Lower lobe of right lung (tissue), 2 donors: ENCODE measurements at regions not wholly inside any gene's neighbourhood (a gene's known extent, or its start where the extent isn't known, plus 50 kb on each side); places are given as distances from the start of the nearest gene placed in this dataset.

Experiments used
- ATAC-seq, 2 donors: fragments of 200-7000 bp; cut with Tn5 transposase; one replicate each; pipeline ENCODE4 v1.9.1; 2020 to 2022; ENCODE audit warnings: mild to moderate bottlenecking in 2 of 2, moderate library complexity in 2 of 2
- DNase-seq: peaks from one replicate; pipeline ENCODE4 v3.0.0-alpha.2; 2020
- H3K27ac ChIP-seq: fragments of 200-600 bp; one replicate; pipeline ENCODE4 v1.8.0; 2022
- H3K27me3 ChIP-seq: fragments of 200-600 bp; one replicate; pipeline ENCODE4 v1.8.0; 2022; ENCODE audit warnings: low read depth
- H3K36me3 ChIP-seq: fragments of 200-600 bp; one replicate; pipeline ENCODE4 v1.8.0; 2022; ENCODE audit warnings: mild to moderate bottlenecking
- H3K4me1 ChIP-seq: fragments of 200-600 bp; one replicate; pipeline ENCODE4 v1.8.0; 2022
- H3K4me3 ChIP-seq: fragments of 200-600 bp; one replicate; pipeline ENCODE4 v1.8.0; 2022; ENCODE audit warnings: mild to moderate bottlenecking
- H3K9me3 ChIP-seq: fragments of 200-600 bp; one replicate; pipeline ENCODE4 v1.8.0; 2022
- intact Hi-C: fragments of 100-400 bp; cut with DNase I; formaldehyde crosslinking; loops from one replicate; pipeline ENCODE4 v1.11.0; 2022
- TF ChIP-seq, protein P1 (sequence below): fragments of 200-600 bp; IDR thresholded peaks from one replicate; pipeline ENCODE4 v1.8.0; 2022; ENCODE audit warnings: antibody characterized with exemption, mild to moderate bottlenecking
- donor health status: DM: no; HTN: yes; CAD: no; lungs with severe emphysema.

DNA sequence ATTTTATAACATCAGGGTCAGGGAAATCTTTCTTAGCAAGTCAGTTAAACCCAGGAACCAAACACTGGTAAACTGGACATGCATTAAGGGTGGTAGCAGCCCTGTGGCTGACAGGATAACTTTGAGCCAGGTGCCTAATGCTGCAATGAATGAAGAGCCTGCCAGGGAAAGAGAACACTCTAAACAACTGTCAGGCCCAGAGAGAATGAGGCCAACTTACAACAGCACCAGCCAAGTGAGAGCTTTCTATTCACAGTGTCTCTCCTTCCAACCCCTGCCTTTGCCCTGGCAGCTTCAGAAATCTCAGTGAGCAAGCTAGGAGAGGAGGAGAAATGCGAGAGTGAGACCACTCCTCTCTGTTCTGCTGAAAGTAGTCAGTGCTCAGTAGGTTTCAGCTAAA, 50.4 kb upstream of the ATP2C1 start:
- DNase-seq, result no peak
- intact Hi-C loops, result no loop called here

More for the DNA sequence above, 50.4 kb upstream of the ATP2C1 start:
- Histone ChIP-seq H3K36me3 (no peaks in the 10 kb centered on the region), H3K4me3 (no peak overlapping the region), H3K27me3 (no peaks in the 10 kb centered on the region), H3K27ac (no peak overlapping the region), H3K9me3 (no peaks in the 10 kb centered on the region), H3K4me1 (peaks cover 16% of the 10 kb centered on the region)
- ATAC-seq, result no peak
- TF ChIP-seq, protein P1, sequence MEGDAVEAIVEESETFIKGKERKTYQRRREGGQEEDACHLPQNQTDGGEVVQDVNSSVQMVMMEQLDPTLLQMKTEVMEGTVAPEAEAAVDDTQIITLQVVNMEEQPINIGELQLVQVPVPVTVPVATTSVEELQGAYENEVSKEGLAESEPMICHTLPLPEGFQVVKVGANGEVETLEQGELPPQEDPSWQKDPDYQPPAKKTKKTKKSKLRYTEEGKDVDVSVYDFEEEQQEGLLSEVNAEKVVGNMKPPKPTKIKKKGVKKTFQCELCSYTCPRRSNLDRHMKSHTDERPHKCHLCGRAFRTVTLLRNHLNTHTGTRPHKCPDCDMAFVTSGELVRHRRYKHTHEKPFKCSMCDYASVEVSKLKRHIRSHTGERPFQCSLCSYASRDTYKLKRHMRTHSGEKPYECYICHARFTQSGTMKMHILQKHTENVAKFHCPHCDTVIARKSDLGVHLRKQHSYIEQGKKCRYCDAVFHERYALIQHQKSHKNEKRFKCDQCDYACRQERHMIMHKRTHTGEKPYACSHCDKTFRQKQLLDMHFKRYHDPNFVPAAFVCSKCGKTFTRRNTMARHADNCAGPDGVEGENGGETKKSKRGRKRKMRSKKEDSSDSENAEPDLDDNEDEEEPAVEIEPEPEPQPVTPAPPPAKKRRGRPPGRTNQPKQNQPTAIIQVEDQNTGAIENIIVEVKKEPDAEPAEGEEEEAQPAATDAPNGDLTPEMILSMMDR, result no peak
